Hepatic stellate cell (primary cell): ENCODE measurements at regions not wholly inside any gene's neighbourhood (a gene's known extent, or its start where the extent isn't known, plus 50 kb on each side); places are given as distances from the start of the nearest gene placed in this dataset.

ENCODE experiments used
- DNase-seq: peaks from one replicate; pipeline ENCODE4 v3.0.0; 2011; ENCODE audit warnings: low spot score

- no peak for DNase-seq
These were observed 75.6 kb downstream of the ENGASE start for GRCh38 chr17:79150035-79150733.

GRCh38 chr17:79148584-79148983, 74.0 kb downstream of the ENGASE start:
- no peak for DNase-seq

GRCh38 chr17:79147746-79148506, 73.3 kb downstream of the ENGASE start:
- no peak for DNase-seq

- DNase-seq, result no peak
These were observed 71.9 kb downstream of the ENGASE start for GRCh38 chr17:79146562-79146961.

GRCh38 chr17:79145548-79145947, 70.9 kb downstream of the ENGASE start:
- no peak for DNase-seq

- DNase-seq, result no peak
These were observed 69.5 kb downstream of the ENGASE start for GRCh38 chr17:79144133-79144532.

GRCh38 chr17:79142375-79142774, 67.8 kb downstream of the ENGASE start:
- no peak for DNase-seq

- DNase-seq, result no peak
These were observed 67.1 kb downstream of the ENGASE start for GRCh38 chr17:79141578-79142355.

- no peak for DNase-seq
These were observed 64.2 kb downstream of the ENGASE start for GRCh38 chr17:79138826-79139225.

- DNase-seq, result no peak
These were observed 63.2 kb downstream of the ENGASE start for GRCh38 chr17:79137789-79138165.

GRCh38 chr17:79137015-79137788, 62.6 kb downstream of the ENGASE start:
- DNase-seq, result no peak

- DNase-seq, result no peak
These were observed 62.0 kb downstream of the ENGASE start for GRCh38 chr17:79136596-79136995.
